T1000 (cell line): ENCODE measurements at regions not wholly inside any gene's neighbourhood (a gene's known extent, or its start where the extent isn't known, plus 50 kb on each side); places are given as distances from the start of the nearest gene placed in this dataset.
"Not testable (repeated sequence)": the region's sequence is repeated elsewhere in the genome, so short reads cannot be mapped to it uniquely, and the experiment has no call there.

Source experiments
- DNase-seq: peaks from one replicate; lab custom pipeline; 2025; ENCODE audit warnings: mixed read lengths; lab: John Stamatoyannopoulos, UW

GRCh38 chr11:86749821-86750401 lies 50.4 kb upstream of the PRSS23 start:
- DNase-seq = no peak

GRCh38 chr11:86749376-86749775 lies 51.0 kb upstream of the PRSS23 start:
- DNase-seq = no peak

- no peak for DNase-seq
Measured at GRCh38 chr11:86748296-86748695, 52.0 kb upstream of the PRSS23 start.

GRCh38 chr11:86747801-86748200 lies 52.5 kb upstream of the PRSS23 start:
- DNase-seq = no peak

- no peak for DNase-seq
Measured at GRCh38 chr11:86746514-86746913, 53.8 kb upstream of the PRSS23 start.

GRCh38 chr11:86745571-86745970 lies 54.8 kb upstream of the PRSS23 start:
- DNase-seq = no peak

GRCh38 chr11:86743223-86744118 lies 56.9 kb upstream of the PRSS23 start:
- DNase-seq = peak; percentile 66

GRCh38 chr11:86741839-86742805 lies 58.2 kb upstream of the PRSS23 start:
- DNase-seq = no peak

GRCh38 chr11:86741484-86741835 lies 58.9 kb upstream of the PRSS23 start:
- DNase-seq = no peak

- DNase-seq = peak; percentile 47
Measured at GRCh38 chr11:86740628-86741483, 59.5 kb upstream of the PRSS23 start.

GRCh38 chr11:86738568-86738967 lies 61.8 kb upstream of the PRSS23 start:
- no peak for DNase-seq

GRCh38 chr11:86737737-86738136 lies 62.6 kb upstream of the PRSS23 start:
- DNase-seq = no peak

- DNase-seq = no peak
Measured at GRCh38 chr11:86737230-86737629, 63.1 kb upstream of the PRSS23 start.

- DNase-seq = no peak
Measured at GRCh38 chr11:86736291-86737143, 63.8 kb upstream of the PRSS23 start.

- no peak for DNase-seq
Measured at GRCh38 chr11:86735451-86736290, 63.3 kb upstream of the ME3 start.

- DNase-seq = not testable (repeated sequence)
Measured at GRCh38 chr11:86732739-86733138, 60.3 kb upstream of the ME3 start.

- DNase-seq = not testable (repeated sequence)
Measured at GRCh38 chr11:86732286-86732685, 59.9 kb upstream of the ME3 start.

GRCh38 chr11:86729576-86729975 lies 57.2 kb upstream of the ME3 start:
- DNase-seq = not testable (repeated sequence)

- DNase-seq = no peak
Measured at GRCh38 chr11:86728562-86728961, 56.1 kb upstream of the ME3 start.
